ENCODE measurements at regions not wholly inside any gene's neighbourhood (a gene's known extent, or its start where the extent isn't known, plus 50 kb on each side); places are given as distances from the start of the nearest gene placed in this dataset.
"Not testable (repeated sequence)": the region's sequence is repeated elsewhere in the genome, so short reads cannot be mapped to it uniquely, and the experiment has no call there.

DNA sequence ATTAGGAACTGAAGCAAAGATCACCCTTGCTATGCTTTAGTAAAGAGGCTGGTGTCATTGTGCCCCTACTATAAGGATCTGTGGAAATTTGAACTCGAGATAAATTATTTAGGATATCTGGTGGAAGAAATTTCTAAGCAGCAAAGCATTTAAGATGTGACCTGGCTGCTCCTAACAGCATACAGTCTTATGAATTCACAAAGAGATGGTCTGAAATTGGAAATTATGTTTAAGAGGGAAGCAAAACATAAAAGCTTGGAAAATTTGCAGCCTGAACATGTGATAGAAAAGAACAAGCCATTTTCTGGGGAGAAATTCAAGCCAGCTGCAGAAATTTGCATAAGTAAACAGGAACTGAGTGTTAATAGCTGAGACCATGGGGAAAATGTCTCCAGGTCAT is 223.7 kb downstream of the FBXO4 start:
- in situ Hi-C loops (cut with MboI; ENCODE audit: low sequenced_read_pairs, unreplicated experiment): no loop called here
- TF ChIP-seq, protein P1, sequence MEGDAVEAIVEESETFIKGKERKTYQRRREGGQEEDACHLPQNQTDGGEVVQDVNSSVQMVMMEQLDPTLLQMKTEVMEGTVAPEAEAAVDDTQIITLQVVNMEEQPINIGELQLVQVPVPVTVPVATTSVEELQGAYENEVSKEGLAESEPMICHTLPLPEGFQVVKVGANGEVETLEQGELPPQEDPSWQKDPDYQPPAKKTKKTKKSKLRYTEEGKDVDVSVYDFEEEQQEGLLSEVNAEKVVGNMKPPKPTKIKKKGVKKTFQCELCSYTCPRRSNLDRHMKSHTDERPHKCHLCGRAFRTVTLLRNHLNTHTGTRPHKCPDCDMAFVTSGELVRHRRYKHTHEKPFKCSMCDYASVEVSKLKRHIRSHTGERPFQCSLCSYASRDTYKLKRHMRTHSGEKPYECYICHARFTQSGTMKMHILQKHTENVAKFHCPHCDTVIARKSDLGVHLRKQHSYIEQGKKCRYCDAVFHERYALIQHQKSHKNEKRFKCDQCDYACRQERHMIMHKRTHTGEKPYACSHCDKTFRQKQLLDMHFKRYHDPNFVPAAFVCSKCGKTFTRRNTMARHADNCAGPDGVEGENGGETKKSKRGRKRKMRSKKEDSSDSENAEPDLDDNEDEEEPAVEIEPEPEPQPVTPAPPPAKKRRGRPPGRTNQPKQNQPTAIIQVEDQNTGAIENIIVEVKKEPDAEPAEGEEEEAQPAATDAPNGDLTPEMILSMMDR (IDR thresholded peaks at IDR 0.05; ENCODE audit: borderline replicate concordance, control extremely low read depth, extremely low read depth, insufficient read depth, missing control alignments): no peak
- DNase-seq (ENCODE audit: low spot score): no peak

DNA sequence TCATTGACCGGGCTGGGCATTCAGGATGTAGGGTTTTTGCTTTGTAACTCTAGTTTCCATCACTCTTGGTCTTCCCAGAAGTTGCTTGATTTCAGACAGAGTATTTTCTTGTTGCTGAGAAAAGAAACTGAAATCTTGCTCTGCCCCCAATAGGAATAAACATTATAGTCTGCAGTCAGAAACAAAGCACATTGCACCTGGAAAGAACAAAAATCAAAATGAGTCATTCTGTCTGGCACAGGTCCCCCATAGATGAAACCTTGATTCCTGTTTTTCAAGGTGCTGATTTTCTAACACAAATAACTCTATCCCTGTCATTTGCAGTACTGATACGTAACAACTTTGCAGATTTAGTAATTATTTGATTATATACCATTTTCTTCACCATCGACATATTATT is 232.1 kb downstream of the FBXO4 start:
- no peak for DNase-seq (ENCODE audit: low spot score)
- in situ Hi-C loops (cut with MboI; ENCODE audit: low sequenced_read_pairs, unreplicated experiment): no loop called here
- TF ChIP-seq, protein P1 (IDR thresholded peaks at IDR 0.05; ENCODE audit: borderline replicate concordance, control extremely low read depth, extremely low read depth, insufficient read depth, missing control alignments): no peak

DNA sequence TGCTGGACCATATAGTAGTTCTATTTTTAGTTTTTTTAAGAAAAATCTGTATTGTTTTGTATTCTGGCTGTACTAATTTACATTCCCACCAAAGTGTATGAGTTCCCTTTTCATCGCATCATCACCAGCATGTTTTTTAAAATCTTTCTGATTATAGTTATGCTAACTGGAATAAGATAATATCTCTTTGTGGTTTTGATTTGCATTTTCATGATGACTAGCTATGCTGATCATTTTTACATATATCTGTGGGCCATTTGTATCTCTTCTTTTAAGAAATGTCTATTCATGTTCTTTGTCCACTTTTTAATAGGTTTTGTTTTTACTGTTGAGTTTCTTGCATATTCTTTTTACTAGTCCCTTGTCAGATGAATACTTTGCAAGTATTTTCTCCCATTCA is 238.0 kb downstream of the FBXO4 start:
- TF ChIP-seq, protein P1 (IDR thresholded peaks at IDR 0.05; ENCODE audit: borderline replicate concordance, control extremely low read depth, extremely low read depth, insufficient read depth, missing control alignments): no peak

DNA sequence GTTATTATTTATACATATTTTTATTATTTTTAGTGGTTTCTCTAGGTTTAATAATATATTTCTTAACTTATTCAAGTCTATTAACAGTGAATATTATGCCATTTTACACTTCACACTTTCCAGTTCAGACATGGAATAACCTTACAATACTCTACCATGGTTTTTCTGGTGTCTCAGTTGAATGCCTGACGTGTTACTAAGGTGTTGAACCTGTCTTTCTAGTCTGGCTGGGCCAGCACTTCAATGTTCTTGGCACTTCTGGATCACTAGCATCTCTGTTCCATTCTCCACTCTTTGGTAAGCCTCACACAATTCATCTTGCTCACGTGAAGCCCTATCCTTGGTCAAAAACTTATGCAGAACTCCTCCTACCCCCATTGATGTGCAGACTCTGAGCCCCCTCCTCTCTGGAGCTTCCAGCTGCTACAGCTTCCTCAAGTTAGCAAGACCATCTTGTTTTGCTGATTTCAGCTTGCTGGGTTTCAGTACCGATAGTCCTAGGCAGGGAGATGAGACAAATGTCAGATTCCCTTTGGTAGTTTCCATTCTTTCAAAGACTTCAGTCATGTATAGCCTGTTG is 243.1 kb downstream of the FBXO4 start:
- TF ChIP-seq, protein P1 (IDR thresholded peaks at IDR 0.05; ENCODE audit: borderline replicate concordance, control extremely low read depth, extremely low read depth, insufficient read depth, missing control alignments): no peak
- in situ Hi-C loops (cut with MboI; ENCODE audit: low sequenced_read_pairs, unreplicated experiment): no loop called here
- no peak for DNase-seq (ENCODE audit: low spot score)

More for the DNA sequence above, 238.0 kb downstream of the FBXO4 start:
- no peak for DNase-seq (ENCODE audit: low spot score)
- in situ Hi-C loops (cut with MboI; ENCODE audit: low sequenced_read_pairs, unreplicated experiment): no loop called here

DNA sequence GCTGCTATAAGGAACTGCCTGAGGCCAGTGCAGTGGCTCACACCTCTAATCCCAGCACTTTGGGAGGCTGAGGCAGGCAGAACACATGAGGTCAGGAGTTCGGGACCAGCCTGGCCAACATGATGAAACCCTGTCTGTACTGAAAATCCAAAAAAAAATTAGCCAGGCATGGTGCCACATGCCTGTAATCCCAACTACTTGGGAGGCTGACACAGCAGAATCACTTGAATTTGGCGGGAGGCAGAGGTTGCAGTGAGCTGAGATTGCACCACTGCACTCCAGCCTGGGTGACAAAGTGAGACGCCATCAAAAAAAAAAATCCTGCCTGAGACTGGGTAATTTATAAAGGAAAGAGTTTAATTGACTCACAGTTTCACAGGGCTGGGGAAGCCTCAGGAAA is 247.1 kb upstream of the GHR start:
- DNase-seq (ENCODE audit: low spot score); in situ Hi-C loops (cut with MboI; ENCODE audit: low sequenced_read_pairs, unreplicated experiment): not testable (repeated sequence)

DNA sequence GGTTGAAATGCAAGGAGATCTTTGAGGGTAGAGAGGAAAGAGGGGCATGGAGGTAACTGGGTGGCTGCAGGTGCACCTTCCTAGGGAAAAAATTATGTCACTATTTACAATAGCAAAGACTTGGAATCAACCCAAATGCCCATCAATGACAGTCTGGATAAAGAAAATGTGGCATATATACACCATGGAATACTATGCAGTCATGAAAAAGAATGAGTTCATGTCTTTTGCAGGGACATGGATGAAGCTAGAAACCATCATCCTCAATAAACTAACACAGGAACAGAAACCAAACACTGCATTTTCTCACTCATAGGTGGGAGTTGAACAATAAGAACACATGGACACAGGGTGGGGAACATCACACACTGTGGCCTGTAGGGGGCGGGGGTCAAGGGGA is 243.4 kb upstream of the GHR start:
- DNase-seq (ENCODE audit: low spot score); in situ Hi-C loops (cut with MboI; ENCODE audit: low sequenced_read_pairs, unreplicated experiment): not testable (repeated sequence)

DNA sequence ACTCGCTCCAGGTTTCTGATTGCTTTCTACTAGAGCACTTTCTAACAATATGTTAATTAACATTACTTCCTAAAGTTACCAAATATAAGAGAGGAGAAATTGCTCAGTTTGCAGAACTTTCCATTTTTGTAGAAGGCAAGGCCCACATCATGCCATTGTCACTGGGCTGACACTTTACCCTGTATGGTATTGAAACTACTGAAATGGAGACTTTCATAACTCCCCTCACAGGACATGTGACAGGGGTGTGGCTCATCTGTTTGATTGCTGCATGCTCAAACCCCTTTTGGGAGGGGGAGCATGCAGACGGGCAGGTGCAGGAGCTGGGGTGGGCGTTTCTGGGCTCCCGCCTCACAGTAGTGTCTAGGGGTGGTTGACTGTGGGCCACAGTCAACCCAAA is 206.3 kb upstream of the GHR start:
- in situ Hi-C loops (cut with MboI; ENCODE audit: low sequenced_read_pairs, unreplicated experiment): no loop called here
- TF ChIP-seq, protein P1 (IDR thresholded peaks at IDR 0.05; ENCODE audit: borderline replicate concordance, control extremely low read depth, extremely low read depth, insufficient read depth, missing control alignments): no peak
- no peak for DNase-seq (ENCODE audit: low spot score)

DNA sequence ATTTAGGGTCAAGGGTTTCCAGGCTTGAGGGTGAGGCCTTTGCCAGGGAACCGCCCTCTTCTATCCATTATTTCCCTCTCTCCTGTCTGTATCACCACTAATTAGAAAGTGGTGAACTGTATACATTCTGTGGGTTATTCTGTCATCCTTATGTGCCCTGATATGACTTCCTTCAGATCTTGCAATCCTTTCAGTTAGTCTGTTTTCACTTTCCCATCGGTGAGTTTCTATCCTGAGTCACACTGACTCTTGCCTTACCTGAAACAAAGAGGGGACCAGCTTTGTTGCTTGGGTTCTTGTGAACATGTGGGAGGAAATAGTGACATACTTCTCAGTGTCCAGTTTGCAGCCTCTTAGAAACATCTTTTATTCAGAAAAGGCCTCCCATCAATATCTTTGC is 205.4 kb upstream of the GHR start:
- DNase-seq (ENCODE audit: low spot score): no peak
- in situ Hi-C loops (cut with MboI; ENCODE audit: low sequenced_read_pairs, unreplicated experiment): no loop called here
- TF ChIP-seq, protein P1 (IDR thresholded peaks at IDR 0.05; ENCODE audit: borderline replicate concordance, control extremely low read depth, extremely low read depth, insufficient read depth, missing control alignments): no peak

All from GM13976 (cell line).